ENCODE measurements at regions not wholly inside any gene's neighbourhood (a gene's known extent, or its start where the extent isn't known, plus 50 kb on each side); places are given as distances from the start of the nearest gene placed in this dataset.
"Not testable (repeated sequence)": the region's sequence is repeated elsewhere in the genome, so short reads cannot be mapped to it uniquely, and the experiment has no call there.

DNA sequence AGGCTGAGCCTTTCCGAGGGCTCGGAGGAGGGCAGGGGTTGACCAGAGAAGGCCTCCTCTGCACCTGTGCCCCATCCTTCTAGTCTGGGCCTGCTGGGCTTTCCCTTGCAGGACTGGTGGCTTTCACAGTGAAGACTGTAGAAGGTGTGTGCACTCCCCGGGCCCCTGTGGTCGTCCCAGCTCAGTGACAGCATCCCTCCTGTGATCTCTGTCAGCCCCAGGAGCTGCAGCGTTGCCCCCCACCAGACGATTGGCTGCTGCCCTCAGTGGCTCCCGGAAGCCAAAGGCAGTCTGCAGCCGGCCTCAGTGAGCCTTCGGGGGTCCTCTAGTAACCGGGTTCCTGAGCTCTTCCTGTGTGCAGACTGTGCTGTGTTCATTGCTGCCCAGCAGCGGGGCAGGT is 69.4 kb upstream of the EN2 start:
- no peak for TF ChIP-seq POLR2A (IDR thresholded peaks at IDR 0.05; ENCODE audit: extremely low read depth, insufficient read length)
- TF ChIP-seq, protein P1, sequence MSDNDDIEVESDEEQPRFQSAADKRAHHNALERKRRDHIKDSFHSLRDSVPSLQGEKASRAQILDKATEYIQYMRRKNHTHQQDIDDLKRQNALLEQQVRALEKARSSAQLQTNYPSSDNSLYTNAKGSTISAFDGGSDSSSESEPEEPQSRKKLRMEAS (IDR thresholded peaks at IDR 0.05; ENCODE audit: low read depth, low read length), result no peak
- TF ChIP-seq, protein P2, sequence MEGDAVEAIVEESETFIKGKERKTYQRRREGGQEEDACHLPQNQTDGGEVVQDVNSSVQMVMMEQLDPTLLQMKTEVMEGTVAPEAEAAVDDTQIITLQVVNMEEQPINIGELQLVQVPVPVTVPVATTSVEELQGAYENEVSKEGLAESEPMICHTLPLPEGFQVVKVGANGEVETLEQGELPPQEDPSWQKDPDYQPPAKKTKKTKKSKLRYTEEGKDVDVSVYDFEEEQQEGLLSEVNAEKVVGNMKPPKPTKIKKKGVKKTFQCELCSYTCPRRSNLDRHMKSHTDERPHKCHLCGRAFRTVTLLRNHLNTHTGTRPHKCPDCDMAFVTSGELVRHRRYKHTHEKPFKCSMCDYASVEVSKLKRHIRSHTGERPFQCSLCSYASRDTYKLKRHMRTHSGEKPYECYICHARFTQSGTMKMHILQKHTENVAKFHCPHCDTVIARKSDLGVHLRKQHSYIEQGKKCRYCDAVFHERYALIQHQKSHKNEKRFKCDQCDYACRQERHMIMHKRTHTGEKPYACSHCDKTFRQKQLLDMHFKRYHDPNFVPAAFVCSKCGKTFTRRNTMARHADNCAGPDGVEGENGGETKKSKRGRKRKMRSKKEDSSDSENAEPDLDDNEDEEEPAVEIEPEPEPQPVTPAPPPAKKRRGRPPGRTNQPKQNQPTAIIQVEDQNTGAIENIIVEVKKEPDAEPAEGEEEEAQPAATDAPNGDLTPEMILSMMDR (IDR thresholded peaks at IDR 0.05; ENCODE audit: low read depth, low read length), result no peak
- H3K4me3 ChIP-seq (ENCODE audit: low read depth, low read length), result no peak overlapping the region
- DNase-seq (ENCODE audit: low read depth), result no peak

DNA sequence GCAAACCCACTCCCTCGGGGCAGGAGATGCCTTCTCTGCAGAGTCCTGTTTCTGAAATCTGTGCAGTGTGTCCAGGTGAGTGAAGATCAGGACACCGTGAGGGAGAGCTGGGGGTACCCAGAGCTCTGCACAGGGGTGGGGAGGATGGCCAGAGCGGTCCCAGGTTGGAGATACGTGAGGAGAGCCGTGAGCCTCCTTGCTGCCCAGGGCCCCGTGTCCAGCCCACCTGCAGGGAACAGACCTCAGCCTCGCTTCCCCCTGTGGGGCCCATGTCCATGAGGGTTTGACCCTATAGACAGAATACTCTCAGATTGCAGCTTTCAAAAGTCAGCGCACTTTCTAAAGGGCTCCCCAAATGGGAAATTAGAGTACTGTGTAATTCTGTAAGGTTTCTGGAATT is 66.5 kb upstream of the EN2 start:
- H3K4me3 ChIP-seq (ENCODE audit: low read depth, low read length), result no peak overlapping the region
- no peak for DNase-seq (ENCODE audit: low read depth)
- TF ChIP-seq MYC (IDR thresholded peaks at IDR 0.05; ENCODE audit: low read depth, low read length) (no peak), POLR2A (IDR thresholded peaks at IDR 0.05; ENCODE audit: extremely low read depth, insufficient read length) (no peak)
- TF ChIP-seq, protein P1 (IDR thresholded peaks at IDR 0.05; ENCODE audit: low read depth, low read length), result no peak
- TF ChIP-seq, protein P2 (IDR thresholded peaks at IDR 0.05; ENCODE audit: low read depth, low read length), result no peak

DNA sequence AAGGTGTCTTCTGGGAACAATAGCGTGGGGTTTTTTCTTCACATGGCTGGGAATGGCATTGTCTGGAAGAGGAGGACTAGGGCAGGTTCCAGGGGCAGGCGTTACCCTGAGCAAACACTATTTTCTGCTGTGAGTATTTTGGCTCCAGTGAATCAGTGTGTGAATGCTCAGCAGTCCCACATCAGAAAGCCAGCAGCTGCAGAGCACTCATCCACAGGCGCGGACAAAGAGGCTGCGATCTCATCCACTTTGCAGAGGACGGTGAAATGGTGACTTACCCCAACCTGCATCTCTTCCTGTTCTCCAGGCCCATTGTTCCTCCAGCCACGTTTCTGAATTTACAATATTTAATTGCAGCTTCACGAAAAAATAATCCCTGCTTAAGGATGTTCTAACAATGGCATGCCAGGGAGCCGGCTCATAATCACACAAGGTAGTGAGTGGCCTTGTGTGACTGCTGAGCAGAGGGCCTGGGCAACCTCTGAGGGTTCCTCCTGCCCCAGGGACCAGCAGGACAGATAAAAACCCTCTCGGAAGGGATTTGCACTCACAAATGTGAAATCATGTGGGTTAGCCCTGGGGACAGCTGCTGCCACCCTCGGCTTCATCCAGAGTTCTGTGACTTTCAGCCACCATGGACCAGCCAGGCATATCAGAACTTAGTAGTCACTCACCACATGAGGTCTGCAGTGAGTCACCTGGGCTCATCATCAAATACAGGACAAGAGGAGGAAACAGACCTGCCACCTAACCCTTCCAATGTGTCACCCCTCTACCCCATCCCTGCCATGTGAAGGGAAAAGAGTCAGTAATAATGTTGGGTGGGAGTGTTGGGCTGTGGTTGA is 65.0 kb upstream of the EN2 start:
- no peak for TF ChIP-seq MYC (IDR thresholded peaks at IDR 0.05; ENCODE audit: low read depth, low read length)
- TF ChIP-seq POLR2A (IDR thresholded peaks at IDR 0.05; ENCODE audit: extremely low read depth, insufficient read length), result no peak
- TF ChIP-seq, protein P2 (IDR thresholded peaks at IDR 0.05; ENCODE audit: low read depth, low read length), result no peak
- TF ChIP-seq, protein P1 (IDR thresholded peaks at IDR 0.05; ENCODE audit: low read depth, low read length), result no peak
- no peak for DNase-seq (ENCODE audit: low read depth)
- no peak overlapping the region for H3K4me3 ChIP-seq (ENCODE audit: low read depth, low read length)

DNA sequence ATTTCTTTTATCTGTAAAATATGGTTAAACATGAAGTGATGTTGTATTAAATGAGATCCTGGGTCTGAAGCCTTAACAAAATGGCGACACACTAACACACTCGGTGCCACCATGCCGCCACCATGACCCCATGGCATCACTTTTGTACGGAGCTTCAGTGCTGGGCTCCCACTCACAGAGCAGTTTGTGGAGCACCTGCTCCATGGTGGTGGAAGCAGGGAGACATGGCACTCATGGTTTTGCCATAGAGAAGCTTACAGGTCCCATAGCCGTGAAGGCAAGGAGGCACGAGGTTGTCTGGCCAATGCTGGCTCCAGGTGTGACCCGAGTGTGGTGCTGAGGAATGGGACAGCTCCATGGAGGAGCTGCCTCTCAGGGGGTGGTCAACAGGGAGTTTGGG is 63.5 kb upstream of the EN2 start:
- TF ChIP-seq, protein P1 (IDR thresholded peaks at IDR 0.05; ENCODE audit: low read depth, low read length), result no peak
- H3K4me3 ChIP-seq (ENCODE audit: low read depth, low read length), result no peak overlapping the region
- DNase-seq (ENCODE audit: low read depth), result no peak

DNA sequence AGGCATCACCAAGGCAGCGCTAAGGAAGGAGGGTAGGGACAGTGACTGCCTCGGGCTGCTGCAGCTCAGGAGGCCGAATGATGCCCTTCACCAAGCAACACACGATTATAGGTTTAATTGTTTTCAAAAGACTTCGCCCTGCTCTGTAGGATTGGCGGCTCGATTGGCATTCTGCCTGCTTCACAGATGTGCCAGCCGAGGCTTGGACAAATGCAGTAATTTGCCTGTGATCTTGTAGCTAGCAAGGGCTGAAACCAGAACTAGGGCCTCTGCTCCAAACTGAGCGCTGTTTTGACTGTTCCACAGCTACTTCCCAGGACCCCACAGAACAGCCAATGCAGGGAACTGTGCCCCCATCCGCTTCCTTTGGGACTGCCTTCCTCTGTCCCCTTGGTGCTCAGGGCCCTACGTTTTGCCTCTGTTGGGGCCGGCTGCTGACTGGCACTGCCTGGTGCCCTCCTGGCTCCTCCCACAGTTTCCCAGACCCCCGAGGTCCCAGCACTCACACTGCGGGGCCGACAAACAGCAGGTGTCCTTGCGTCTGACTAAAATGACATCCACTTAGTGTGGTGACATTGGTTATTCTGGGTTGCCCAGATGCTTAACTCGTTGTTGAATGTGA is 62.6 kb upstream of the EN2 start:
- no peak for DNase-seq (ENCODE audit: low read depth)
- H3K4me3 ChIP-seq (ENCODE audit: low read depth, low read length), result no peak overlapping the region
- TF ChIP-seq MYC (IDR thresholded peaks at IDR 0.05; ENCODE audit: low read depth, low read length) (no peak), POLR2A (IDR thresholded peaks at IDR 0.05; ENCODE audit: extremely low read depth, insufficient read length) (no peak)
- TF ChIP-seq, protein P1 (IDR thresholded peaks at IDR 0.05; ENCODE audit: low read depth, low read length), result no peak
- TF ChIP-seq, protein P2 (IDR thresholded peaks at IDR 0.05; ENCODE audit: low read depth, low read length), result no peak

DNA sequence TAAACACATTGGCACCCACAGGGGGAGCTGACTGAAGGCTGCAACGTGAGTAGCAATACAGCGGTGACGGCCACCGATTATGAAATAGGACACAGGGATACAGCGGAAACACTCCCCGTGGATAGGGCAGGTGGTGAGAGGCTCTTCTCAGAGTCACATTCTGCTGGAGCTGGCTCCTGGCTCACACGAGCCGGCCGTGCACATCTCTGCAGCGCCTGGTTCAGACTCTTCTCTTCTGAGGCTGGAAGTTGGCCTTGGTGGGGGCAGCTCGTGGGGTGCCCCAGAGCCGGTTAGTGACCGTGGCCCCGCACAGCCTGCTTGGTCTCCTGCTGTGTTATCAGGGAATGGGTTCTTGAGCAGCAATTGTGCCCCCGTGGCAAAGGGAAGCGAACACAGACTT is 61.3 kb upstream of the EN2 start:
- H3K4me3 ChIP-seq (ENCODE audit: low read depth, low read length), result no peak overlapping the region
- TF ChIP-seq, protein P2 (IDR thresholded peaks at IDR 0.05; ENCODE audit: low read depth, low read length), result no peak
- TF ChIP-seq POLR2A (IDR thresholded peaks at IDR 0.05; ENCODE audit: extremely low read depth, insufficient read length) (no peak), MYC (IDR thresholded peaks at IDR 0.05; ENCODE audit: low read depth, low read length) (no peak)
- TF ChIP-seq, protein P1 (IDR thresholded peaks at IDR 0.05; ENCODE audit: low read depth, low read length), result no peak
- DNase-seq (ENCODE audit: low read depth), result no peak

DNA sequence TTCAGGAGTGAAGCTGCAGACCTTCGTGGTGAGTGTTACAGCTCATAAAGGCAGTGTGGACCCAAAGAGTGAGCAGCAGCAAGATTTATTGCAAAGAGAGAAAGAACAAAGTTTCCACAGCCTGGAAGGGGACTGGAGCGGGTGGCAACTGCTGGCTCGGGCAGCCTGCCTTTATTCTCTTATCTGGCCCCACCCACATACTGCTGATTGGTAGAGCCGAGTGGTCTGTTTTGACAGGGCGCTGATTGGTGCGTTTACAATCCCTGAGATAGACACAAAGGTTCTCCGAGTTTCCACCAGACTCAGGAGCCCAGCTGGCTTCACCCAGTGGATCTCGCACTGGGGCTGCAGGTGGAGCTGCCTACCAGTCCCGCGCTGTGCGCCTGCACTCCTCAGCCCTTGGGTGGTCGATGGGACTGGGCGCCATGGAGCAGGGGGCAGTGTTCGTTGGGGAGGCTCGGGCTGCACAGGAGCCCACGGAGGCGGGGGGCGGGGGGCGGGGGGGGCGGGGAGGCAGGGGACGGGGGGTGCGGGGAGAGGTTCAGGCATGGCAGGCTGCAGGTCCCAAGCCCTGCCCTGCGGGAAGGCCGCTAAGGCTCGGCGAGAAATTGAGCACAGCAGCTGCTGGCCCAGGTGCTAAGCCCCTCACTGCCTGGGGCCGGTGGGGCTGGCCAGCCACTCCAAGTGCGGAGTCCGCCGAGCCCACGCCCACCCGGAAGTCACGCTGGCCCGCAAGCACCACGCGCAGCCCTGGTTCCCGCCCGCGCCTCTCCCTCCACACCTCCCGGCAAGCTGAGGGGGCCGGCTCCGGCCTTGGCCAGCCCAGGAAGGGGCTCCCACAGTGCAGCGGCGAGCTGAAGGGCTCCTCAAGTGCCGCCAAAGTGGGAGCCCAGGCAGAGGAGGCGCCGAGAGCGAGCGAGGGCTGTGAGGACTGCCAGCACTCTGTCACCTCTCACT is 59.9 kb upstream of the EN2 start:
- not testable (repeated sequence) for DNase-seq (ENCODE audit: low read depth); H3K4me3 ChIP-seq (ENCODE audit: low read depth, low read length)

Measured in NB4 (cell line).